WTC11 (cell line): ENCODE measurements at regions not wholly inside any gene's neighbourhood (a gene's known extent, or its start where the extent isn't known, plus 50 kb on each side); places are given as distances from the start of the nearest gene placed in this dataset.

Source experiments
- ATAC-seq: fragments of 200-7000 bp; cut with Tn5 transposase; 2 replicates; pipeline ENCODE4 v1.10.0; 2021; ENCODE audit warnings: mild to moderate bottlenecking, moderate library complexity
- CTCF ChIA-PET: fragments of 300-600 bp; sonication (Branson Sonifier 250); formaldehyde crosslinking; loops from one replicate; lab custom pipeline; 2021; ENCODE audit warnings: antibody characterized with exemption; lab: Charles Lee
- POLR2A ChIA-PET: fragments of 350-600 bp; sonication (Branson Sonifier 250); formaldehyde crosslinking; loops from one replicate; lab custom pipeline; 2021; ENCODE audit warnings: antibody characterized with exemption; lab: Charles Lee
- DNase-seq: peaks from one replicate; pipeline ENCODE4 v3.0.0; 2021; ENCODE audit warnings: low spot score
- H3K27ac Mint-ChIP-seq: 2 replicates; pipeline ENCODE4 v1.8.0; 2021; ENCODE audit warnings: mixed read lengths
- H3K27me3 Mint-ChIP-seq: 2 replicates; pipeline ENCODE4 v1.8.0; 2021; ENCODE audit warnings: low read depth, mild to moderate bottlenecking, moderate library complexity, mixed read lengths
- H3K36me3 Mint-ChIP-seq: 2 replicates; pipeline ENCODE4 v1.8.0; 2021; ENCODE audit warnings: mixed read lengths
- H3K4me1 Mint-ChIP-seq: 2 replicates; pipeline ENCODE4 v1.8.0; 2022; ENCODE audit warnings: mixed read lengths
- H3K4me3 Mint-ChIP-seq: 2 replicates; pipeline ENCODE4 v1.8.0; 2021; ENCODE audit warnings: mild to moderate bottlenecking, moderate library complexity, mixed read lengths
- H3K9me3 Mint-ChIP-seq: 2 replicates; pipeline ENCODE4 v1.8.0; 2021; ENCODE audit warnings: mixed read lengths
- AR ChIP-seq: fragments of 250-450 bp; sonication (Bioruptor Pico); IDR thresholded peaks from 2 replicates; pipeline ENCODE4 v1.9.0; 2021; ENCODE audit warnings: mild to moderate bottlenecking
- ATF2 ChIP-seq: sonication (generic); formaldehyde crosslinking; IDR thresholded peaks from 2 replicates; pipeline ENCODE4 v1.8.1; 2022; ENCODE audit warnings: low read depth, missing genetic modification reagents, borderline replicate concordance
- CBFB ChIP-seq: sonication (generic); formaldehyde crosslinking; IDR thresholded peaks from 2 replicates; pipeline ENCODE4 v1.8.1; 2022; ENCODE audit warnings: mild to moderate bottlenecking, low read depth, missing genetic modification reagents
- CDX4 ChIP-seq: fragments of 250-450 bp; sonication (Bioruptor Pico); IDR thresholded peaks from 2 replicates; pipeline ENCODE4 v1.9.0; 2021; ENCODE audit warnings: moderate library complexity, mild to moderate bottlenecking, inconsistent platforms, borderline replicate concordance
- CREM ChIP-seq: sonication (generic); formaldehyde crosslinking; IDR thresholded peaks from 2 replicates; pipeline ENCODE4 v1.8.1; 2022; ENCODE audit warnings: mild to moderate bottlenecking, missing genetic modification reagents, moderate library complexity
- ESRRA ChIP-seq: sonication (generic); formaldehyde crosslinking; IDR thresholded peaks from 2 replicates; pipeline ENCODE4 v1.8.1; 2022; ENCODE audit warnings: mild to moderate bottlenecking, missing genetic modification reagents, borderline replicate concordance
- IRF2 ChIP-seq: sonication (generic); formaldehyde crosslinking; IDR thresholded peaks from 2 replicates; pipeline ENCODE4 v1.8.0; 2022; ENCODE audit warnings: low read depth, missing genetic modification reagents, borderline replicate concordance
- KAT7 ChIP-seq: sonication (generic); formaldehyde crosslinking; IDR thresholded peaks from 2 replicates; pipeline ENCODE4 v1.8.1; 2023; ENCODE audit warnings: missing genetic modification reagents, mild to moderate bottlenecking, borderline replicate concordance
- NR1H2 ChIP-seq: sonication (generic); formaldehyde crosslinking; IDR thresholded peaks from 2 replicates; pipeline ENCODE4 v1.9.0; 2021; ENCODE audit warnings: mild to moderate bottlenecking, moderate library complexity, missing genetic modification reagents
- TCF7 ChIP-seq: sonication (generic); formaldehyde crosslinking; IDR thresholded peaks from 2 replicates; pipeline ENCODE4 v1.8.0; 2022; ENCODE audit warnings: mild to moderate bottlenecking, low read depth, missing genetic modification reagents, moderate library complexity
- TEAD1 ChIP-seq: sonication (generic); formaldehyde crosslinking; IDR thresholded peaks from 2 replicates; pipeline ENCODE4 v1.8.0; 2022; ENCODE audit warnings: mild to moderate bottlenecking, missing genetic modification reagents
- ZNF512 ChIP-seq: sonication (generic); formaldehyde crosslinking; IDR thresholded peaks from 2 replicates; pipeline ENCODE4 v1.8.1; 2022; ENCODE audit warnings: missing genetic modification reagents, borderline replicate concordance
- TF ChIP-seq, protein P1 (sequence below): sonication (generic); formaldehyde crosslinking; IDR thresholded peaks from 2 replicates; pipeline ENCODE4 v1.8.0; 2022; ENCODE audit warnings: mild to moderate bottlenecking, missing genetic modification reagents
- TF ChIP-seq, protein P2 (sequence below): fragments of 250-450 bp; sonication (Bioruptor Pico); conservative IDR thresholded peaks from 2 replicates; pipeline ENCODE4 v1.9.0; 2021; ENCODE audit warnings: mild to moderate bottlenecking
- TF ChIP-seq, protein P3 (sequence below): sonication (generic); formaldehyde crosslinking; IDR thresholded peaks from 2 replicates; pipeline ENCODE4 v1.8.1; 2023; ENCODE audit warnings: mild to moderate bottlenecking, missing genetic modification reagents, borderline replicate concordance

GRCh38 chr2:145091967-145092366 is 572.0 kb upstream of the ZEB2 start:
- H3K36me3 Mint-ChIP-seq = peaks cover 13% of the 10 kb centered on the region
- CTCF ChIA-PET = no interaction called here
- DNase-seq (no peak), ATAC-seq (no peak)
- TF ChIP-seq, protein P1, sequence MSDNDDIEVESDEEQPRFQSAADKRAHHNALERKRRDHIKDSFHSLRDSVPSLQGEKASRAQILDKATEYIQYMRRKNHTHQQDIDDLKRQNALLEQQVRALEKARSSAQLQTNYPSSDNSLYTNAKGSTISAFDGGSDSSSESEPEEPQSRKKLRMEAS (CRISPR knock-in tag) = no peak
- TF ChIP-seq, protein P2, sequence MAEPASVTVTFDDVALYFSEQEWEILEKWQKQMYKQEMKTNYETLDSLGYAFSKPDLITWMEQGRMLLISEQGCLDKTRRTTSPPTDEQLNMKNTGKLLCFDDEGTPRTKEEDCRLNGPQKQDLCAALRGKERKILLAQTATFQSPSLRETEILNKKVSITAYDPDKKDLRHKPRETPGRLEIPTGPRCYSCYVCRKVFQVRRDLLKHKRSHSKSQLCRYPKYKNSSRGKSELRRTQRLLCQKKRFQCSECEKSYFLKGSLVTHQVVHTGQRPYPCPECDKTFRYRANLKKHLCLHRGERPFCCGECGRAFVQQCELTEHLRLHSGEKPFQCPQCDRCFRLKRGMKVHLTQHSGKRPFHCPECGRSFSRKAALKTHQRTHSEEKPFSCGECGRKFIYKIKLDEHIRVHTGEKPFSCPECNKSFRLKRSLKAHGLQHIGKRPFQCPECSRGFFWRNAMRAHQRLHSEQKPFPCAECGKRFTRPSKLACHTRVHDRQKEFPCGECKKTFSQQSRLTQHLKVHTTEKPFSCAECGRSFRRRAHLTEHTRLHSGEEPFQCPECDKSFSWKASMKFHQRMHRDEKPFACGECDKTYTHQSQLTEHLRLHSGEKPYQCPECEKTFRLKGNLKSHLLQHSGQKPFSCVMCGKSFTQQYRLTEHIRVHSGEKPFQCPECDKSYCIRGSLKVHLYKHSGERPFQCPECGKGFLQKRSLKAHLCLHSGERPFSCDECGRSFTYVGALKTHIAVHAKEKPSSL (CRISPR knock-in tag) = no peak
- no peak for TF ChIP-seq TEAD1 (CRISPR knock-in tag)
- H3K4me1 Mint-ChIP-seq = no peaks in the 10 kb centered on the region
- no peak overlapping the region for H3K4me3 Mint-ChIP-seq
- H3K27ac Mint-ChIP-seq = no peak overlapping the region
- peaks cover 42% of the 10 kb centered on the region for H3K9me3 Mint-ChIP-seq
- no peaks in the 10 kb centered on the region for H3K27me3 Mint-ChIP-seq
- POLR2A ChIA-PET = no interaction called here

DNA sequence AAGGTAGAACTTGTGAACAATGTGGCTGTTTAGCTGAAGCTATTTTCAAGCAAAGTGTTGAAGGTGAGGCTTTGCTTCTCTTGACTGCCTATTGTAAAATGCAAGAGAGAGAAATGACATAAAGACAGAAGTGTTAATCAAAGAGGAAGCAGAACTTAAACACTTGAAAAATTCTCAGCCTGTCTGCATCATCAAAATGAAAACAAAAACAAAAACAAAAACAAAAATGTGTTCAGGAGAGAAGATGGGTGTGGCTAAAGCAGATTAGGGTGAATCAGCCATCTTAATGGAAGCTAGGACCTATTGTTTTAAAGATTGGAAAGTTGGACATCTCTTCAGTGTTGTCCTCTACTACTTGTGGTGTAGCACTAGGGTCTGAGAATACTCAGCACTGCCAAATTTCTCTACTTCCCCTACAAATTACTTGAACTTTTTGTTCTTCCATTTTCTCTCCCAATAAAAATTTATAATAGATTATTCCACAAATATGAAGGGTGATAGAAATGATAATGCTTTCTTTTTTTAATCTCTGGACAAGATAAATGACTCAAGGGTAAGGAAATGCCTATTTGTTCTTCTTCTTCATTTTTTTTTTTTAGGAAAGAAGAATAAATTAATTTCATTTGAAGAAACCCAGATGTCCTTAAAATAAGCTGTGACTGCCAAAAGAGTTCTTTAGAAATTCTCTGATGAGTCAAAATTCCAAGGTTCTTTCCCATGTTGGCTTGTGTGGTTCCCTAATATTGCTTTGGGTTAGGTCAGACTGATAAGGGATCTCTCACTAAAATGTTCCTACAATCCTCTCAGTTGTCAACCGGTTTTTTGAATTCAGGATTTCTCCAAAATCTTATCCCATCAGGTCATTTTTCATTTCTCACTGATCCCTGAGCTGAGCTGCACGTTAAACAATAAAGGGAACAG is 571.2 kb upstream of the ZEB2 start:
- TF ChIP-seq ATF2 (CRISPR knock-in tag) (no peak), IRF2 (no peak), CREM (CRISPR knock-in tag) (no peak), ZNF512 (CRISPR knock-in tag) (no peak), CBFB (CRISPR knock-in tag) (no peak), TCF7 (CRISPR knock-in tag) (no peak), AR (CRISPR knock-in tag) (no peak), NR1H2 (CRISPR knock-in tag) (no peak), KAT7 (CRISPR knock-in tag) (no peak), ESRRA (CRISPR knock-in tag) (no peak), CDX4 (no peak)
- TF ChIP-seq, protein P3, sequence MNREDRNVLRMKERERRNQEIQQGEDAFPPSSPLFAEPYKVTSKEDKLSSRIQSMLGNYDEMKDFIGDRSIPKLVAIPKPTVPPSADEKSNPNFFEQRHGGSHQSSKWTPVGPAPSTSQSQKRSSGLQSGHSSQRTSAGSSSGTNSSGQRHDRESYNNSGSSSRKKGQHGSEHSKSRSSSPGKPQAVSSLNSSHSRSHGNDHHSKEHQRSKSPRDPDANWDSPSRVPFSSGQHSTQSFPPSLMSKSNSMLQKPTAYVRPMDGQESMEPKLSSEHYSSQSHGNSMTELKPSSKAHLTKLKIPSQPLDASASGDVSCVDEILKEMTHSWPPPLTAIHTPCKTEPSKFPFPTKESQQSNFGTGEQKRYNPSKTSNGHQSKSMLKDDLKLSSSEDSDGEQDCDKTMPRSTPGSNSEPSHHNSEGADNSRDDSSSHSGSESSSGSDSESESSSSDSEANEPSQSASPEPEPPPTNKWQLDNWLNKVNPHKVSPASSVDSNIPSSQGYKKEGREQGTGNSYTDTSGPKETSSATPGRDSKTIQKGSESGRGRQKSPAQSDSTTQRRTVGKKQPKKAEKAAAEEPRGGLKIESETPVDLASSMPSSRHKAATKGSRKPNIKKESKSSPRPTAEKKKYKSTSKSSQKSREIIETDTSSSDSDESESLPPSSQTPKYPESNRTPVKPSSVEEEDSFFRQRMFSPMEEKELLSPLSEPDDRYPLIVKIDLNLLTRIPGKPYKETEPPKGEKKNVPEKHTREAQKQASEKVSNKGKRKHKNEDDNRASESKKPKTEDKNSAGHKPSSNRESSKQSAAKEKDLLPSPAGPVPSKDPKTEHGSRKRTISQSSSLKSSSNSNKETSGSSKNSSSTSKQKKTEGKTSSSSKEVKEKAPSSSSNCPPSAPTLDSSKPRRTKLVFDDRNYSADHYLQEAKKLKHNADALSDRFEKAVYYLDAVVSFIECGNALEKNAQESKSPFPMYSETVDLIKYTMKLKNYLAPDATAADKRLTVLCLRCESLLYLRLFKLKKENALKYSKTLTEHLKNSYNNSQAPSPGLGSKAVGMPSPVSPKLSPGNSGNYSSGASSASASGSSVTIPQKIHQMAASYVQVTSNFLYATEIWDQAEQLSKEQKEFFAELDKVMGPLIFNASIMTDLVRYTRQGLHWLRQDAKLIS (CRISPR knock-in tag) = no peak
- Mint-ChIP-seq H3K27me3 (no peaks in the 10 kb centered on the region), H3K4me1 (no peaks in the 10 kb centered on the region), H3K4me3 (no peak overlapping the region), H3K27ac (no peak overlapping the region), H3K9me3 (peaks cover 42% of the 10 kb centered on the region), H3K36me3 (peaks cover 13% of the 10 kb centered on the region)
- ChIA-PET POLR2A (no interaction called here), CTCF (no interaction called here)
- DNase-seq (no peak), ATAC-seq (no peak)
